ENCODE measurements at regions not wholly inside any gene's neighbourhood (a gene's known extent, or its start where the extent isn't known, plus 50 kb on each side); places are given as distances from the start of the nearest gene placed in this dataset.

DNA sequence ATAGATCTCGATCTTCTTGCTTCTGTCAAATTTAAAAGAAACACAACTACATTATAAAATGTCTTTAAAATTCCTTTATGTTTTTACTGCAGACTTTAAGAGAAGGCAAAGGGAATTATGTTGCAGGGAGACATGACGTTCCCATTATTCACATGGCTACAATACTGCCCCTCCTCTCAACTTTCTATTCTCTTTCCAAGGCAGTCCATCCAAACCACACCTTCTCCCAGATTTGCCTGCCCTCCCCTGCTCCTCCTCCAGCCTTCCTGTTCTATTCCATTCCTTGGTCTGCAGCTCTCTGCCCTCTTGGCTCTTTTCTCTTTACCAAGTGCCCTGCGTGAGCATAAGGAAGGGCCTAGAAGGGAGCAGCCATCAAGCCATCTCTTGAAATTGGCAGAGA, 61.3 kb downstream of the NABP1 start:
- ChIA-PET CTCF (interaction anchor here (0.8 kb wide), 1 partner anchor 224 kb away, joined by 4 read pairs; no protein-coding TSS in a partner anchor), POLR2A (no interaction called here)
- Histone ChIP-seq H3K4me1 (ENCODE audit: control insufficient read depth, insufficient read depth, low read length) (no peaks in the 10 kb centered on the region), H3K4me3 (ENCODE audit: low read depth, low read length) (no peak overlapping the region), H3K36me3 (ENCODE audit: control insufficient read depth in 2 of 2, insufficient read depth in 1 of 2, low read length in 2 of 2) (no peaks in the 10 kb centered on the region), H3K27ac (ENCODE audit: extremely low read depth, low read depth, low read length) (no peak overlapping the region), H3K9me3 (ENCODE audit: control insufficient read depth, insufficient read depth, low read depth, low read length) (no peaks in the 10 kb centered on the region)
- TF ChIP-seq ZBTB1 (tag by site-specific recombination; IDR thresholded peaks at IDR 0.05) (no peak), ZNF223 (tag by site-specific recombination; IDR thresholded peaks at IDR 0.05) (no peak)

DNA sequence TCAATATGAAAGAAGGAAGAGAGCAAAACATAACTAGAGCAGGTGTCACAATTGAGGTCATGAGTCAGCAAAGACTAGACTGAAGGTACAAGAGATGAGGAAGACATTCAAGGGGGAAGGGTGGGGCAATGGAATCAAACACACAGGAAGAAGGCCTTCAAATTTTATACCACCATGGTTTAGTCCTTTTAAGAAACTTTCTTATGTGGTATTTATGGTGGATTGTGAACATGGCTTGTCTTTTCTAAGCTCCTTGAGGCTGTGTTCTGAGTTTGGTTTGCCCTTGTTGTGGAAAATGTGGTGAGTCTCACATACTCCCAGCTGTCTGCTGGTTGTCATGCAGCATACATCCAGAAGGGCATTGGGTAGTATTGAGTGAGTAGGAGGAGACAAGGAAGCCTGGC, 62.1 kb downstream of the NABP1 start:
- POLR2A ChIA-PET, result no interaction called here
- no peak overlapping the region for H3K27ac ChIP-seq (ENCODE audit: extremely low read depth, low read depth, low read length)
- no peaks in the 10 kb centered on the region for H3K9me3 ChIP-seq (ENCODE audit: control insufficient read depth, insufficient read depth, low read depth, low read length)
- no peaks in the 10 kb centered on the region for H3K4me1 ChIP-seq (ENCODE audit: control insufficient read depth, insufficient read depth, low read length)
- TF ChIP-seq PRDM4 (tag by site-specific recombination; IDR thresholded peaks at IDR 0.05) (no peak), ZNF670 (tag by site-specific recombination; IDR thresholded peaks at IDR 0.05; ENCODE audit: low read depth) (no peak), ZNF510 (tag by site-specific recombination; IDR thresholded peaks at IDR 0.05; ENCODE audit: insufficient replicate concordance) (no peak), ZNF514 (tag by site-specific recombination; IDR thresholded peaks at IDR 0.05) (no peak), ZNF626 (tag by site-specific recombination; IDR thresholded peaks at IDR 0.05) (no peak), HOXC10 (CRISPR knock-in tag; IDR thresholded peaks at IDR 0.05) (no peak), PRDM10 (tag by site-specific recombination; IDR thresholded peaks at IDR 0.05) (0 out of 2 replicates have a peak, but pooled peaks have one; percentile 18)
- CTCF ChIA-PET, result no interaction called here
- no peak overlapping the region for H3K4me3 ChIP-seq (ENCODE audit: low read depth, low read length)
- H3K36me3 ChIP-seq (ENCODE audit: control insufficient read depth in 2 of 2, insufficient read depth in 1 of 2, low read length in 2 of 2), result no peaks in the 10 kb centered on the region

GRCh38 chr2:191740759-191741158, 62.8 kb downstream of the NABP1 start:
- TF ChIP-seq ZBTB6 (tag by site-specific recombination; IDR thresholded peaks at IDR 0.05) (no peak), OSR2 (tag by site-specific recombination; IDR thresholded peaks at IDR 0.05) (no peak), ZNF391 (tag by site-specific recombination; IDR thresholded peaks at IDR 0.05; ENCODE audit: borderline replicate concordance, low read depth) (no peak), ZNF10 (tag by site-specific recombination; IDR thresholded peaks at IDR 0.05) (no peak), ZEB2 (tag by site-specific recombination; IDR thresholded peaks at IDR 0.05) (no peak), MEIS1 (CRISPR knock-in tag; IDR thresholded peaks at IDR 0.05; ENCODE audit: borderline replicate concordance) (no peak), ZNF366 (tag by site-specific recombination; conservative IDR thresholded peaks at IDR 0.05) (no peak), PRDM10 (tag by site-specific recombination; IDR thresholded peaks at IDR 0.05) (no peak), ZNF114 (tag by site-specific recombination; IDR thresholded peaks at IDR 0.05) (no peak)
- TF ChIP-seq, protein P1, sequence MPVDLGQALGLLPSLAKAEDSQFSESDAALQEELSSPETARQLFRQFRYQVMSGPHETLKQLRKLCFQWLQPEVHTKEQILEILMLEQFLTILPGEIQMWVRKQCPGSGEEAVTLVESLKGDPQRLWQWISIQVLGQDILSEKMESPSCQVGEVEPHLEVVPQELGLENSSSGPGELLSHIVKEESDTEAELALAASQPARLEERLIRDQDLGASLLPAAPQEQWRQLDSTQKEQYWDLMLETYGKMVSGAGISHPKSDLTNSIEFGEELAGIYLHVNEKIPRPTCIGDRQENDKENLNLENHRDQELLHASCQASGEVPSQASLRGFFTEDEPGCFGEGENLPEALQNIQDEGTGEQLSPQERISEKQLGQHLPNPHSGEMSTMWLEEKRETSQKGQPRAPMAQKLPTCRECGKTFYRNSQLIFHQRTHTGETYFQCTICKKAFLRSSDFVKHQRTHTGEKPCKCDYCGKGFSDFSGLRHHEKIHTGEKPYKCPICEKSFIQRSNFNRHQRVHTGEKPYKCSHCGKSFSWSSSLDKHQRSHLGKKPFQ (tag by site-specific recombination; IDR thresholded peaks at IDR 0.05), result no peak
- no peaks in the 10 kb centered on the region for H3K36me3 ChIP-seq (ENCODE audit: control insufficient read depth in 2 of 2, insufficient read depth in 1 of 2, low read length in 2 of 2)
- H3K9me3 ChIP-seq (ENCODE audit: control insufficient read depth, insufficient read depth, low read depth, low read length), result no peaks in the 10 kb centered on the region
- no peak overlapping the region for H3K27ac ChIP-seq (ENCODE audit: extremely low read depth, low read depth, low read length)
- CTCF ChIA-PET, result no interaction called here
- POLR2A ChIA-PET, result no interaction called here
- no peak overlapping the region for H3K4me3 ChIP-seq (ENCODE audit: low read depth, low read length)
- no peaks in the 10 kb centered on the region for H3K4me1 ChIP-seq (ENCODE audit: control insufficient read depth, insufficient read depth, low read length)

All from HEK293 (cell line).